GM23338 (cell line): ENCODE measurements at regions not wholly inside any gene's neighbourhood (a gene's known extent, or its start where the extent isn't known, plus 50 kb on each side); places are given as distances from the start of the nearest gene placed in this dataset.

Experiments used
- ATAC-seq: fragments of 200-7000 bp; cut with Tn5 transposase; 3 replicates; pipeline ENCODE4 v1.9.1; 2020
- DNase-seq: peaks from one replicate; pipeline ENCODE4 v3.0.0-alpha.2; 2015; ENCODE audit warnings: low spot score
- H2AFZ ChIP-seq: fragments of 200-600 bp; sonication (generic); 2 replicates; pipeline ENCODE4 v1.8.0; 2016; ENCODE audit warnings: antibody characterized with exemption, mild to moderate bottlenecking, moderate library complexity
- H3F3A ChIP-seq: fragments of 200-600 bp; sonication (generic); replicated peaks from 2 replicates; pipeline ENCODE4 v1.8.0; 2017; ENCODE audit warnings: antibody characterized with exemption, mixed run types, low read depth
- H3K27ac ChIP-seq: fragments of 200-600 bp; sonication (generic); 2 replicates; pipeline ENCODE4 v1.6.1; 2016; ENCODE audit warnings: low read depth
- H3K27me3 ChIP-seq: fragments of 200-600 bp; sonication (generic); 2 replicates; pipeline ENCODE4 v1.8.0; 2016; ENCODE audit warnings: mild to moderate bottlenecking, mixed run types, moderate library complexity; ENCODE audit not compliant: insufficient read depth
- H3K36me3 ChIP-seq: fragments of 200-600 bp; sonication (generic); 2 replicates; pipeline ENCODE4 v1.8.0; 2016; ENCODE audit warnings: mild to moderate bottlenecking; ENCODE audit not compliant: insufficient read depth
- H3K4me1 ChIP-seq: fragments of 200-600 bp; sonication (generic); 2 replicates; pipeline ENCODE4 v1.8.0; 2016; ENCODE audit warnings: mild to moderate bottlenecking, moderate library complexity; ENCODE audit not compliant: insufficient read depth
- H3K4me2 ChIP-seq: fragments of 200-600 bp; sonication (generic); 2 replicates; pipeline ENCODE4 v1.7.1; 2017; ENCODE audit warnings: mixed run types
- H3K4me3 ChIP-seq: fragments of 200-600 bp; sonication (generic); 2 replicates; pipeline ENCODE4 v1.6.1; 2016; ENCODE audit warnings: mixed run types
- H3K79me2 ChIP-seq: fragments of 200-600 bp; sonication (generic); replicated peaks from 2 replicates; pipeline ENCODE4 v1.8.0; 2017; ENCODE audit warnings: mild to moderate bottlenecking; ENCODE audit not compliant: insufficient read depth
- H3K9me2 ChIP-seq: fragments of 200-600 bp; sonication (generic); 2 replicates; pipeline ENCODE4 v1.8.0; 2017; ENCODE audit not compliant: insufficient read depth
- H4K20me1 ChIP-seq: fragments of 200-600 bp; sonication (generic); replicated peaks from 2 replicates; pipeline ENCODE4 v1.8.0; 2017; ENCODE audit warnings: mild to moderate bottlenecking; ENCODE audit not compliant: insufficient read depth
- H3K27ac Mint-ChIP-seq: 2 replicates; pipeline ENCODE4 v1.8.0; 2020; ENCODE audit warnings: inconsistent platforms, mild to moderate bottlenecking, moderate library complexity, mixed read lengths
- H3K27me3 Mint-ChIP-seq: 3 replicates; pipeline ENCODE4 v1.8.0; 2022; ENCODE audit warnings: low read depth, mild to moderate bottlenecking, moderate library complexity, mixed read lengths, inconsistent platforms; ENCODE audit not compliant: insufficient read depth, poor library complexity
- H3K36me3 Mint-ChIP-seq: 3 replicates; pipeline ENCODE4 v1.8.0; 2021; ENCODE audit warnings: low read depth, mild to moderate bottlenecking, inconsistent platforms, moderate library complexity, mixed read lengths
- H3K4me1 Mint-ChIP-seq: 3 replicates; pipeline ENCODE4 v1.8.0; 2020; ENCODE audit warnings: mild to moderate bottlenecking, inconsistent platforms, mixed read lengths
- H3K4me3 Mint-ChIP-seq: 3 replicates; pipeline ENCODE4 v1.8.0; 2021; ENCODE audit warnings: moderate library complexity, mild to moderate bottlenecking, inconsistent platforms, mixed read lengths
- H3K9me3 Mint-ChIP-seq: 3 replicates; pipeline ENCODE4 v1.8.0; 2020; ENCODE audit warnings: moderate library complexity, mild to moderate bottlenecking, inconsistent platforms, mixed read lengths
- CREB1 ChIP-seq: fragments of 250-450 bp; sonication (Bioruptor Pico); IDR thresholded peaks from 2 replicates; pipeline ENCODE4 v1.5.0; 2020; ENCODE audit warnings: low read depth, mild to moderate bottlenecking, moderate library complexity
- CTCF ChIP-seq, 2 experiments: fragments of 200-600 bp in 1 of 2; sonication (generic) in 1 of 2; conservative IDR thresholded peaks; 2 replicates each; pipeline versions ENCODE4 v1.5.1 to v1.6.1; 2016 to 2017; ENCODE audit warnings: antibody characterized with exemption in 2 of 2, low read depth in 2 of 2, mild to moderate bottlenecking in 2 of 2, moderate library complexity in 1 of 2
- EZH2 ChIP-seq: fragments of 200-600 bp; sonication (generic); IDR thresholded peaks from one replicate; pipeline ENCODE4 v1.8.0; 2017; ENCODE audit warnings: antibody characterized with exemption, mild to moderate bottlenecking, low read depth; ENCODE audit not compliant: unreplicated experiment
- EZH2phosphoT487 ChIP-seq: fragments of 200-600 bp; sonication (generic); IDR thresholded peaks from one replicate; pipeline ENCODE4 v1.8.1; 2018; ENCODE audit warnings: antibody characterized with exemption; ENCODE audit not compliant: unreplicated experiment
- JUNB ChIP-seq: IDR thresholded peaks from one replicate; pipeline ENCODE4 v1.6.1; 2016; ENCODE audit warnings: antibody characterized with exemption; ENCODE audit not compliant: unreplicated experiment
- NANOG ChIP-seq: IDR thresholded peaks from 2 replicates; pipeline ENCODE4 v1.6.1; 2016; ENCODE audit warnings: antibody characterized with exemption, borderline replicate concordance
- POLR2AphosphoS5 ChIP-seq: IDR thresholded peaks from 2 replicates; pipeline ENCODE4 v1.6.1; 2016; ENCODE audit warnings: antibody characterized with exemption, low read depth
- STAT1 ChIP-seq: IDR thresholded peaks from one replicate; pipeline ENCODE4 v1.6.1; 2016; ENCODE audit warnings: antibody characterized with exemption; ENCODE audit not compliant: unreplicated experiment
- ZNF114 ChIP-seq: fragments of 250-450 bp; sonication (Bioruptor Pico); IDR thresholded peaks from 2 replicates; pipeline ENCODE4 v1.5.0; 2020; ENCODE audit warnings: mild to moderate bottlenecking, moderate library complexity
- ZNF331 ChIP-seq: fragments of 250-450 bp; sonication (Bioruptor Pico); IDR thresholded peaks from 2 replicates; pipeline ENCODE4 v1.5.0; 2020; ENCODE audit warnings: low read depth, mild to moderate bottlenecking, moderate library complexity
- ZNF462 ChIP-seq: fragments of 250-450 bp; sonication (Bioruptor Pico); IDR thresholded peaks from 2 replicates; pipeline ENCODE4 v1.5.0; 2020; ENCODE audit warnings: mild to moderate bottlenecking, moderate library complexity
- TF ChIP-seq, protein P1 (sequence below): IDR thresholded peaks from 2 replicates; pipeline ENCODE4 v1.6.1; 2016; ENCODE audit warnings: antibody characterized with exemption
- TF ChIP-seq, protein P2 (sequence below): IDR thresholded peaks from one replicate; pipeline ENCODE4 v1.6.1; 2018; ENCODE audit warnings: antibody characterized with exemption; ENCODE audit not compliant: unreplicated experiment

GRCh38 chr3:115550285-115550761, 73.0 kb upstream of the GAP43 start:
- peaks cover 23% of the 10 kb centered on the region for H3K4me1 ChIP-seq
- H3K79me2 ChIP-seq = no peaks in the 10 kb centered on the region
- no peak overlapping the region for H3K4me3 ChIP-seq
- H3K4me3 Mint-ChIP-seq = no peak overlapping the region
- peaks cover 6% of the 10 kb centered on the region for H3K27me3 Mint-ChIP-seq
- TF ChIP-seq CTCF (conservative IDR thresholded peaks at IDR 0.05; ENCODE audit: low read depth in 2 of 2) (no peak), POLR2AphosphoS5 (no peak), NANOG (no peak), EZH2phosphoT487 (no peak), JUNB (no peak), EZH2 (no peak), ZNF331 (CRISPR knock-in tag) (no peak), CREB1 (CRISPR knock-in tag) (no peak), ZNF462 (CRISPR knock-in tag) (no peak), STAT1 (no peak), ZNF114 (CRISPR knock-in tag) (no peak)
- TF ChIP-seq, protein P1, sequence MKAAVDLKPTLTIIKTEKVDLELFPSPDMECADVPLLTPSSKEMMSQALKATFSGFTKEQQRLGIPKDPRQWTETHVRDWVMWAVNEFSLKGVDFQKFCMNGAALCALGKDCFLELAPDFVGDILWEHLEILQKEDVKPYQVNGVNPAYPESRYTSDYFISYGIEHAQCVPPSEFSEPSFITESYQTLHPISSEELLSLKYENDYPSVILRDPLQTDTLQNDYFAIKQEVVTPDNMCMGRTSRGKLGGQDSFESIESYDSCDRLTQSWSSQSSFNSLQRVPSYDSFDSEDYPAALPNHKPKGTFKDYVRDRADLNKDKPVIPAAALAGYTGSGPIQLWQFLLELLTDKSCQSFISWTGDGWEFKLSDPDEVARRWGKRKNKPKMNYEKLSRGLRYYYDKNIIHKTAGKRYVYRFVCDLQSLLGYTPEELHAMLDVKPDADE = no peak
- TF ChIP-seq, protein P2, sequence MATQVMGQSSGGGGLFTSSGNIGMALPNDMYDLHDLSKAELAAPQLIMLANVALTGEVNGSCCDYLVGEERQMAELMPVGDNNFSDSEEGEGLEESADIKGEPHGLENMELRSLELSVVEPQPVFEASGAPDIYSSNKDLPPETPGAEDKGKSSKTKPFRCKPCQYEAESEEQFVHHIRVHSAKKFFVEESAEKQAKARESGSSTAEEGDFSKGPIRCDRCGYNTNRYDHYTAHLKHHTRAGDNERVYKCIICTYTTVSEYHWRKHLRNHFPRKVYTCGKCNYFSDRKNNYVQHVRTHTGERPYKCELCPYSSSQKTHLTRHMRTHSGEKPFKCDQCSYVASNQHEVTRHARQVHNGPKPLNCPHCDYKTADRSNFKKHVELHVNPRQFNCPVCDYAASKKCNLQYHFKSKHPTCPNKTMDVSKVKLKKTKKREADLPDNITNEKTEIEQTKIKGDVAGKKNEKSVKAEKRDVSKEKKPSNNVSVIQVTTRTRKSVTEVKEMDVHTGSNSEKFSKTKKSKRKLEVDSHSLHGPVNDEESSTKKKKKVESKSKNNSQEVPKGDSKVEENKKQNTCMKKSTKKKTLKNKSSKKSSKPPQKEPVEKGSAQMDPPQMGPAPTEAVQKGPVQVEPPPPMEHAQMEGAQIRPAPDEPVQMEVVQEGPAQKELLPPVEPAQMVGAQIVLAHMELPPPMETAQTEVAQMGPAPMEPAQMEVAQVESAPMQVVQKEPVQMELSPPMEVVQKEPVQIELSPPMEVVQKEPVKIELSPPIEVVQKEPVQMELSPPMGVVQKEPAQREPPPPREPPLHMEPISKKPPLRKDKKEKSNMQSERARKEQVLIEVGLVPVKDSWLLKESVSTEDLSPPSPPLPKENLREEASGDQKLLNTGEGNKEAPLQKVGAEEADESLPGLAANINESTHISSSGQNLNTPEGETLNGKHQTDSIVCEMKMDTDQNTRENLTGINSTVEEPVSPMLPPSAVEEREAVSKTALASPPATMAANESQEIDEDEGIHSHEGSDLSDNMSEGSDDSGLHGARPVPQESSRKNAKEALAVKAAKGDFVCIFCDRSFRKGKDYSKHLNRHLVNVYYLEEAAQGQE = no peak
- no peak for ATAC-seq
- H3K9me2 ChIP-seq = no peaks in the 10 kb centered on the region; the same call in none of the 2 replicates
- H3F3A ChIP-seq = no peaks in the 10 kb centered on the region
- H3K27ac Mint-ChIP-seq = no peak overlapping the region
- H4K20me1 ChIP-seq = no peaks in the 10 kb centered on the region
- H3K36me3 Mint-ChIP-seq = no peaks in the 10 kb centered on the region; the same call in 2 of the 3 replicates
- H2AFZ ChIP-seq = no peak overlapping the region
- H3K36me3 ChIP-seq = no peaks in the 10 kb centered on the region
- no peak for DNase-seq
- peaks cover 22% of the 10 kb centered on the region for H3K4me1 Mint-ChIP-seq
- no peaks in the 10 kb centered on the region; the same call in 2 of the 3 replicates for H3K9me3 Mint-ChIP-seq
- H3K4me2 ChIP-seq = no peak overlapping the region
- H3K27ac ChIP-seq = no peak overlapping the region; the same call in 1 of the 2 replicates
- H3K27me3 ChIP-seq = no peaks in the 10 kb centered on the region
